GM18502 (cell line): ENCODE measurements at regions not wholly inside any gene's neighbourhood (a gene's known extent, or its start where the extent isn't known, plus 50 kb on each side); places are given as distances from the start of the nearest gene placed in this dataset.
A peak's percentile ranks its signal among the peaks of the same experiment; 100 is the strongest.

Experiments
- ATAC-seq: cut with Tn5 transposase; IDR thresholded peaks from one replicate; pipeline ENCODE4 v1.9.1; 2021; ENCODE audit warnings: mild to moderate bottlenecking; ENCODE audit not compliant: unreplicated experiment, poor library complexity

GRCh38 chr2:104430852-104431251 lies 423.1 kb upstream of the POU3F3 start:
- ATAC-seq: no peak

DNA sequence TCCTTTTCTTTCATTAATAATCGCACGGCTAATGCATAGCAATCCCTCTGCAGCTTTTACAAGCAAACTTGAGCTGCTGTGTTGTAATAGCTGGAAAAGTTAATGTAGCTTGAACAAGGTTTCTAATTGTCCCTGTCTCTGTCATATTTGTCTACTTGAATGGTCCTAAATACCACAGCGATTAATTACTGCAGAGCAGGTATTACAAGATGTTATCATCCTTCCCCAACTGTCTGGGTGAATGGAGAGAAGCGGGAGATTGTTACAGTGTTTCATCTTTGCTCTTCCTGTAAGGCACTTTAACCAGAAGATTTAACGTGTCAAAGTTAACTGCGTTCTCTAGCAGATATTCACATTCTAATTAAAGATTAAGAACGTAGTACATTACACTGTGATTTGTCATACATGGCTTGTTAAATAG lies 422.2 kb upstream of the POU3F3 start:
- ATAC-seq: no peak

- ATAC-seq: no peak
Observed at GRCh38 chr2:104432401-104432800, 421.5 kb upstream of the POU3F3 start.

DNA sequence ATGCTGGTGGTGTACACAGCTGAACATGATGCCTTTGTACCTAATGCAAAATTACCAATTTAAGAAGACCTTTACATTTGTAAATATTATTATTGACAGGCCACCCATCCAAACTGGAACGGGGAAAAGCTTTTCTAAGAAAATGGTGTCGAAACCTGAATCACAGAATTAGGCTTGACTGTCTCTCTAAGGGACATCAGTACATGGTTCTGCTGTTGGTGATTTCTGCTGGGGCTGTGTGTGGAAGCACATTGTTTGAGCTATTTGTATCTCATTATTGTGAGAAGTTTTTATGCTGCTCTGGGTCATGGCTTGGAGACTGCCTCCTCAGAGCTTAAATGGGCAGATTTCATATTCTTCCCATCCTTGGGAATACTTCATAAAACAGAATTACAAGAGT lies 420.9 kb upstream of the POU3F3 start:
- no peak for ATAC-seq

DNA sequence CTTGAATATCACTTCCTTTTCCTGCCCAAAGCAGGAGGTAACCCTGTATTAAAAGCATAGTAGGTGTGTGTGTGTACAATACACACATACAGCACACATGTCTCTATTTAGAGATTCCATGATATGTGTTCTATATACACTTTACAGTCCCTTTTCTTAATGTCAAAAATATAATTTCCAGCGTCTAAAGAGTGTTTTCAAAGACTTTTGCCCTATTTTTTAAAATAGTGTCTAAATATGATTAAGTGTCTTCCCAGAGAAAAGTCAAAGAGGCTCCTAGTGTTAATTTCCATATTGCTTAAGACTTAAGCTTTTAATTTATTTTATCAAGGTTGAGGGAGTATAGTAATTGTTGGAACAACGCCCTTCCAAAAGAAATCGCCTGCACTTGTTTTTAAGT lies 420.3 kb upstream of the POU3F3 start:
- no peak for ATAC-seq

DNA sequence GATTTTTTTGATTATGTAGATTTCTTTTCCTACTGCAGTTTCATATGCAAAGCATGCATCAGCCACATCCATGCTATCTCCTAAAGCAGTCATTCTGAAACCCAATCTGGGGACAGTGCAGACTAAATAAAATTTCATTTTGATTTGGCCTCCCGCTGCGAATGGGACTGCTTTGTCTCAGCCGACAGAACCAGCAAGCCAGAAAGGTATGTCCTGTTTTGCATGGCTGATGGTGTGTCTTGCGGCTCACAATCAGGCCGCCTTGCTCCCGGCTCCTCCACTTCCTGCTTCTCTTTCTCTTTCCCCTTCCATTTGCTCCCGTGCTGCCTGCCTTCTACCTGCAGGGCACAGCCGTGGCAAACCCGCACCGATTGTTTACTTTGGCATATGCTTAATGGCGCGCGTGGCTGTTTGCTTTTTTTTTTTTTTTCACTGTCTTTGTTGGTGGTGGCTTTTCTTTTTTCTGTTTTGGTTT lies 419.6 kb upstream of the POU3F3 start:
- peak; percentile 94 for ATAC-seq

GRCh38 chr2:104434966-104435365 lies 418.9 kb upstream of the POU3F3 start:
- ATAC-seq: no peak

- no peak for ATAC-seq
Observed at GRCh38 chr2:104438481-104438880, 415.4 kb upstream of the POU3F3 start.

- ATAC-seq: no peak
Observed at GRCh38 chr2:104443145-104443544, 410.8 kb upstream of the POU3F3 start.

- ATAC-seq: no peak
Observed at GRCh38 chr2:104444392-104444791, 409.5 kb upstream of the POU3F3 start.

DNA sequence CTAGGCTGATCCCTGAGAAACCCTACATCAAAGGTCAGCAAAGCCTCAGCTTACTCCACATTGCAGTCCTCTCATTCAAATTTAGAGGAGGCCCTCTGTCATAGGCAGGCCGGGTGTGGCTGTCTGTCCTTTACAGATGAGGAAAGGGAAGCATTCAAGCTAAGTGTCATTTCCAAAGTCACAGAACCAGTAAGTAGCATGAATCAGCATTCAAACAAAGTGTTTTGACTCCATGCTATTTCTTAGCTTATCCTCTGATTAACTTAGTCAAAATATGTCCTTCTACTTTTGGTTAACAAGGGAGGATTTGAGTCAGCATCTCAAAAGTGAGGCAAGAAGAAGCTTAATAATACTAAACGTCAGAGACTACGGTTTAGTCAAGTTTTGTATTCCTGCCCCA lies 409.0 kb upstream of the POU3F3 start:
- ATAC-seq: no peak

- peak; percentile 50 for ATAC-seq
Observed at GRCh38 chr2:104447831-104448434, 406.0 kb upstream of the POU3F3 start.

DNA sequence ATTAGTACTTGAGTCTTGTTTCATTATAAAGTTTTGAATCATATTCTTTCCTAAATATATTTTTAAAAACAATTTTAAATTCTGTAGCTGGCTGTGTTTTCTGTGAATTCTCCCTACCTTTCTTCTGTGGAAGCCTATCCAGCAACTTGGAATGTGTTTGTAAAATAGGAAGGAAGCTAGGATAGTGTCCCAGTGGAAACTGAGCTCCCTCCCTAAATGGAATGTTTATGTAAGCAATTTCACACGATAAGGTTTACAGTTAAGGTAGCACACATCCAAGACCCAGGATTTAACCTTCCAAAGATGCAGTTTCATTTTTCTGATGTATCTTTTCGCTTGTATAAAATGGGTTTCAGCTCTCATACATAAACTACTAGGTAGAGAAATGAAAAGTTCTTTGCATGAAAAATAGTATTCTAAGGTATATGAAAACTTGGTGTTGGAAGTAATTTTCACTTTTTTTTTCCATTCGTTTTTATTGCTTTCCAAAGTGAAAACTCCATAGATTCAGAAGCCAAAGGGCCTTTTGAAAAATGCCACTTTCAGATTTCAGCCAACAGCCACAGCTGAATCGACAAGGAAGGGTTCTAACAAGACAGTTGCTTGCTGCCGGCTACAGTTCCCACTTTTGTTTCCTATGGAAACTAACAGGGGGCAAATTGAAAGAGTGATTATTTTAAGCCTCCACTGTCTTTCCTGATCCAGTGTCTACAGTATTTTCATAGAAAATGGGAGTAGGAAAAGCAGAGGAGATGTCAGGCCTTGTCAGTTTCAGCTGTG lies 405.1 kb upstream of the POU3F3 start:
- no peak for ATAC-seq

GRCh38 chr2:104452558-104452957 lies 401.4 kb upstream of the POU3F3 start:
- no peak for ATAC-seq

DNA sequence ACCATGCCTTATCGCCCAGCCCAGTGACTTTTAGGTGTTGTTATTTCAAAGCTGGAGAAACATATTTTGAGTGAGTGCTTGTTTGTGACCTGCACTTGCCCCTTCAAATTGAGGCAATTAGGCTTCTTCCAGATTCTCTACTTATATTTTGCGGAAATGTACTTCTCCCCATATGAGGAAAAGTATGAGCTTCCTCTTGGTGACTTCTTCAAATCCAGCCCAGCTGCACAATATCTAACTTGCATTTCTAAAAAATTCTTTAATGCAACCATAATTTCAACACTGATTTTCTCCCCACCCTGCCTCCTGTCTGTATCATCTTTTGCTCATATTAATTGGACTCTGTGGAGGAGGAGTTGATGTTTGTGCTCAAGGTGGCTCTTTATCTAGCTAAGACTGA lies 391.2 kb upstream of the POU3F3 start:
- ATAC-seq: no peak

DNA sequence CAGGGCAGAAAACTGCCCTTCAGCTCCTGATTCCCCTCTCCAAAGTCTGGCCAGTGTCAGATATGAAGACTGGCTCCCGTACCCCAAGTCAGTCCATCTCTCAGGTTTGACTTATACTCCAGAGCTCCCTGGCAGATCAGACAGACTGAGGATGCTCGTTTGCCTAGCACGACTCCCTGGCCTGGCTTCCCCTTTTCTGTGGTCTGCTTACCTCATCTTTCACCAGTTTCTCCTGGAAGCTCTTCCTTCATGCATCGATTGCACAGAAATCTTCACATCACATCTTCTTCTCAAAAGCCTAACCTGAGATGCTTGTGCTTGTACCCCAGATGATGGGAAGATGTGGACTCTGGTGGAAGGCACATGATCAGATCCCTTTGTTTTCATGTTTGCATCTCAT lies 387.9 kb upstream of the POU3F3 start:
- no peak for ATAC-seq

GRCh38 chr2:104468846-104469245 lies 385.1 kb upstream of the POU3F3 start:
- no peak for ATAC-seq

DNA sequence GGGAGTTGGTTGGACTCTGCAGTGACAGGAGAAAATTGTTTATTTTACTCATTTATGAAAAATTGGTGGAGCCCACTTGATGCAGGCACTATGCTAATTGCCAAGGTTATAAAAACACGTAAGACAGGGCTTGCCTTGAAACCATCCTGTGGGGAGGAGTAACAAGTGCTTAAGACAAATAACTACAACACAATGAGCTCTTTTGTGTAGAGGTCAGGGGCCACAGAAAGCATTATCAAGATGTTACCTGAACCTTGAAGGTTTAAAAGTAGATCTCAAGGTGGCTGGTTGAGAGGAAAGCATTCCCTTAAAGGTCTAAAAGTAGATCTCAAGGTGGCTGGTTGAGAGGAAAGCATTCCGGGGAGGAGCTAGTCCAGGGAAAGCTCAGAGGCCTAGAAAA lies 381.8 kb upstream of the POU3F3 start:
- no peak for ATAC-seq

- no peak for ATAC-seq
Observed at GRCh38 chr2:104473546-104473945, 380.4 kb upstream of the POU3F3 start.

GRCh38 chr2:104474716-104475115 lies 379.2 kb upstream of the POU3F3 start:
- no peak for ATAC-seq

GRCh38 chr2:104476075-104476474 lies 377.8 kb upstream of the POU3F3 start:
- no peak for ATAC-seq

GRCh38 chr2:104476563-104476988 lies 377.3 kb upstream of the POU3F3 start:
- no peak for ATAC-seq
